Cardiac muscle cell (in vitro differentiated cells and primary cell): ENCODE measurements at regions not wholly inside any gene's neighbourhood (a gene's known extent, or its start where the extent isn't known, plus 50 kb on each side); places are given as distances from the start of the nearest gene placed in this dataset.

Source experiments
- DNase-seq, 2 donors: peaks; one replicate each; pipeline versions ENCODE4 v3.0.0 to v3.0.0-alpha.2; 2010 to 2017; ENCODE audit warnings: low read depth in 1 of 2, low spot score in 1 of 2
- H3K27ac ChIP-seq: fragments of 200-600 bp; sonication (generic); 2 replicates; pipeline ENCODE4 v1.5.1; 2016
- H3K27me3 ChIP-seq: fragments of 200-600 bp; sonication (generic); 2 replicates; pipeline ENCODE4 v1.6.0; 2016; ENCODE audit warnings: control low read depth
- H3K36me3 ChIP-seq: fragments of 200-600 bp; sonication (generic); 2 replicates; pipeline ENCODE4 v1.5.1; 2016; ENCODE audit warnings: control low read depth
- H3K4me1 ChIP-seq: fragments of 200-600 bp; sonication (generic); 2 replicates; pipeline ENCODE4 v1.8.1; 2017; ENCODE audit warnings: low read depth, mild to moderate bottlenecking, mixed run types
- H3K4me3 ChIP-seq: fragments of 200-600 bp; sonication (generic); 2 replicates; pipeline ENCODE4 v1.5.1; 2016; ENCODE audit warnings: mild to moderate bottlenecking
- H3K9me3 ChIP-seq: fragments of 200-600 bp; sonication (generic); 2 replicates; pipeline ENCODE4 v1.5.1; 2017; ENCODE audit warnings: low read depth, mild to moderate bottlenecking, control low read depth
- TF ChIP-seq, protein P1 (sequence below): IDR thresholded peaks from 2 replicates; pipeline ENCODE4 v1.5.1; 2012; ENCODE audit warnings: low read depth, mild to moderate bottlenecking, low read length

DNA sequence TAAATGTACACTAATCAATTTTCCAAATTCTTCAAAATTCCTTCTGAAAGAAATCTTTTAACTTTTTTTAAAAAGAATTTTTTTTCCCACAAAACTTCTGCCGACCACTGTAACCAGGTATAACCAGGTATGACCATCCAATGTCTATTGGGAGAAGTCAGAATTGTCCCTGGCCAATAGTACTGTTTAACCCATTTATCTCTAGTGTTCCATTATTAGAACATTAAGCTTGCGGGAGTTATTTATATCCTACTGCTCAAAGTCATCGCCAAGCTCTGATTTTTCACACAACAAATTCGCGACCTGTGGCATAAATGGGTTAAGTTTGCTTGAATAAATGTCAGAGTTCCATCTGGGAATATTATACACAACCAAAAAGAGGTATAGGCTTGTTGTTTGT lies 343.2 kb downstream of the ANXA1 start:
- Histone ChIP-seq H3K9me3 (no peaks in the 10 kb centered on the region), H3K36me3 (no peaks in the 10 kb centered on the region), H3K4me3 (no peak overlapping the region), H3K27me3 (no peaks in the 10 kb centered on the region), H3K4me1 (peaks cover 17% of the 10 kb centered on the region), H3K27ac (no peak overlapping the region)
- DNase-seq = no peak
- TF ChIP-seq, protein P1, sequence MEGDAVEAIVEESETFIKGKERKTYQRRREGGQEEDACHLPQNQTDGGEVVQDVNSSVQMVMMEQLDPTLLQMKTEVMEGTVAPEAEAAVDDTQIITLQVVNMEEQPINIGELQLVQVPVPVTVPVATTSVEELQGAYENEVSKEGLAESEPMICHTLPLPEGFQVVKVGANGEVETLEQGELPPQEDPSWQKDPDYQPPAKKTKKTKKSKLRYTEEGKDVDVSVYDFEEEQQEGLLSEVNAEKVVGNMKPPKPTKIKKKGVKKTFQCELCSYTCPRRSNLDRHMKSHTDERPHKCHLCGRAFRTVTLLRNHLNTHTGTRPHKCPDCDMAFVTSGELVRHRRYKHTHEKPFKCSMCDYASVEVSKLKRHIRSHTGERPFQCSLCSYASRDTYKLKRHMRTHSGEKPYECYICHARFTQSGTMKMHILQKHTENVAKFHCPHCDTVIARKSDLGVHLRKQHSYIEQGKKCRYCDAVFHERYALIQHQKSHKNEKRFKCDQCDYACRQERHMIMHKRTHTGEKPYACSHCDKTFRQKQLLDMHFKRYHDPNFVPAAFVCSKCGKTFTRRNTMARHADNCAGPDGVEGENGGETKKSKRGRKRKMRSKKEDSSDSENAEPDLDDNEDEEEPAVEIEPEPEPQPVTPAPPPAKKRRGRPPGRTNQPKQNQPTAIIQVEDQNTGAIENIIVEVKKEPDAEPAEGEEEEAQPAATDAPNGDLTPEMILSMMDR = no peak

DNA sequence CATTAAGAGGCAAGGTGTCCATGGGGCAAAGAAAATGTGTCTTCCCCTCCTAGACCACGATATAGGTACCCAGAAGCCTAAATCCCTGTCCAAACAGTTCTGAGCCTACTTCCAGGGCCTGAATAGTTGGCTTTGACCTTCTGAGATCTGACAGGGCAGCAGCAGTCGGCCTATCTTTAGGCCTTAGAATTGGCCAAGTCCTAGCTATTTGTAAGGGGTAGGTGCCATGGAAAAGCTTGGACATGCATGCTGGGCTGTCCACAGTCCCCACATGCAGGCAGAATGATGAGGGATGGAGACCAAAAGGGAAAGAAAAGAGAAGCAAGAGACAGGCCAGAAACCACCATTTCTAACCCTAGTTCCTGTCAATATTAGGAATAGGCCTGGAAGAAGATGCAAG lies 346.1 kb downstream of the ANXA1 start:
- H3K27me3 ChIP-seq = no peaks in the 10 kb centered on the region
- H3K9me3 ChIP-seq = no peaks in the 10 kb centered on the region
- no peaks in the 10 kb centered on the region for H3K36me3 ChIP-seq
- TF ChIP-seq, protein P1 = no peak
- peaks cover 29% of the 10 kb centered on the region for H3K4me1 ChIP-seq
- H3K4me3 ChIP-seq = no peak overlapping the region
- DNase-seq = no peak
- no peak overlapping the region for H3K27ac ChIP-seq

DNA sequence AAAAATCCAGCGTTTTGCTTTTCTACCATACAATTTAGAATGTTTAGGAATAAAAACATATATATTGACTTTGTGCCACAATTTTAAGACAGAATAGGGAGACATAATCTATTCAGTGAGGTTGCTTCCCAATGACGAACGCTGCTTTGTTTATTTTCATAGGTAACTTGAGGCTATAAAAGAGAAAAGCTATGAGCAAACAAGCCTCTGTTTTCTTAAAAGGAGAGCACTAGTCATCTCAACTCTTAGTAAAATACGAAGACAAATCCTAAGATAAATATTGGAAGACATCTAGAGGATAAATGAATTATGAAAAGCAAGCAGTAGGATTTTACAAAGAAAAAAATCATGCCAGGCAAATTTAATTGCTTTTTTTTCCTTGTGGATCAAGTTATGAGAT lies 363.6 kb downstream of the ANXA1 start:
- Histone ChIP-seq H3K27ac (no peak overlapping the region), H3K27me3 (no peaks in the 10 kb centered on the region), H3K36me3 (no peaks in the 10 kb centered on the region), H3K9me3 (no peaks in the 10 kb centered on the region), H3K4me1 (peaks cover 6% of the 10 kb centered on the region), H3K4me3 (no peak overlapping the region)
- no peak for DNase-seq
- TF ChIP-seq, protein P1 = no peak

DNA sequence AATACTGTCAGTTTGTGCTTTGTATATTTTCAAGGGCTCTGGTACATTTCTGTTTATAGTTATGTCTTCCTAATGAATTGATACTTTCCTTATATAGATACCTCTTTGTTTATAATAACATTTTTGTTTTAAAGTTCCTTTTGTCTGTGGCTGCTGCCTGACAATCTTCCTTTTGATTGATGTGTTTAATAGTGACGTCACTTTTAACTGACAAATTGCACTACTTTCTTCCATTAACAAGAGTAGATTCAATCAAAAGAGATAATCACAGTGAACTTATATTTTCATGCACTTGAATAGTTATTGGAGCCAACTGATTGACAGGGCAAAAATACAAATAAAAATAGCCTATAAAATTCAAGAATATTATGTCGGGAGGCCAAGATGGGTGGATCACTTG lies 371.7 kb downstream of the ANXA1 start:
- no peak for DNase-seq
- no peaks in the 10 kb centered on the region for H3K27me3 ChIP-seq
- H3K36me3 ChIP-seq = no peaks in the 10 kb centered on the region
- H3K9me3 ChIP-seq = no peaks in the 10 kb centered on the region
- no peaks in the 10 kb centered on the region for H3K4me1 ChIP-seq
- no peak overlapping the region for H3K27ac ChIP-seq
- TF ChIP-seq, protein P1 = no peak
- no peak overlapping the region for H3K4me3 ChIP-seq

DNA sequence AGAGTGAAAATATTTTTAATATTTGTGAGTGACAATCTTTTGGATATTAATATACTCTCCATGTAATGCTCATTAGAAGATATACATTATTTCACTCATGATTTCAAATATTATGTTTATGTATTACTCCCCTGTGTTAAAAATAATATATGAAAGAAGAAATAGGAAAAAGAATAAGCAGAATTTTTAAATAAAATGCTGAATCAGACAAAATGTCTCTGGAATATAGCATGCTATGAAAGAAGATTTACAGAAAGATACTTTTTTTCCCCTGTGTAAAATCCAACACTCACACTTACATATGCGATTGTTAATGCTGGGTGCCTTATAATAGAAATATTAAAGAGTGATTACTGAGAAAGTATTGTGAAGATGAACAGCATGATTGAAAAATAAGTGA lies 373.7 kb downstream of the ANXA1 start:
- no peaks in the 10 kb centered on the region for H3K4me1 ChIP-seq
- no peak for DNase-seq
- H3K27me3 ChIP-seq = no peaks in the 10 kb centered on the region
- H3K4me3 ChIP-seq = no peak overlapping the region
- H3K27ac ChIP-seq = no peak overlapping the region
- no peaks in the 10 kb centered on the region for H3K36me3 ChIP-seq
- H3K9me3 ChIP-seq = no peaks in the 10 kb centered on the region
- TF ChIP-seq, protein P1 = no peak

DNA sequence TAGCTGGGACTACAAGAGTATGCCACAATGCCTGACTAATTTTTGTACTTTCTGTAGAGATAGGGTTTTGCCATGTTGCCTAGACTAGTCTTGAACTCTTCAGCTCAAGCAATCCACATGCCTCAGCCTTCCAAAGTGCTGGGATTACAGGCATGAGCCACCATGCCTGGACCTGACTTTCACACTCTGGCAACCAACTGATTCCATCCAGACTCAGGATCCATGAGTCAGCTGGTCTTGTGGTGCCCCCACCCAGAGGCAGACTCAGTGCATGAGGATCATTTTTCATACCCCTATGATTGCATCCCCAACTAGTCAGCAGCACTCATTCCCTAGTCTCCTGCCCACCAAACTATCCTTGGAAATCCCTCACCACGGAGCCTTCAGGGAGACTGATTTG lies 375.9 kb downstream of the ANXA1 start:
- TF ChIP-seq, protein P1 = no peak
- no peaks in the 10 kb centered on the region for H3K36me3 ChIP-seq
- H3K27ac ChIP-seq = no peak overlapping the region
- no peak for DNase-seq
- no peaks in the 10 kb centered on the region for H3K9me3 ChIP-seq
- no peak overlapping the region for H3K4me3 ChIP-seq
- no peaks in the 10 kb centered on the region for H3K27me3 ChIP-seq
- no peaks in the 10 kb centered on the region for H3K4me1 ChIP-seq
